Activated T-cell treated with anti-CD3 and anti-CD28 coated beads, Interleukin-2, amount 50 U/mL, for 4 hours (primary cell): ENCODE measurements at regions not wholly inside any gene's neighbourhood (a gene's known extent, or its start where the extent isn't known, plus 50 kb on each side); places are given as distances from the start of the nearest gene placed in this dataset.

Experiments used
- ATAC-seq, 2 donors: fragments of 200-7000 bp; cut with Tn5 transposase; one replicate each; pipeline ENCODE4 v1.10.0; 2021
- DNase-seq: peaks from one replicate; pipeline ENCODE4 v3.0.0-alpha.2; 2020
- H3K27me3 Mint-ChIP-seq: one replicate; pipeline ENCODE4 v1.8.0; 2021; ENCODE audit warnings: low read depth, mixed read lengths
- H3K36me3 Mint-ChIP-seq: one replicate; pipeline ENCODE4 v1.8.0; 2022; ENCODE audit warnings: mixed read lengths; ENCODE audit not compliant: insufficient read depth
- H3K4me1 Mint-ChIP-seq: one replicate; pipeline ENCODE4 v1.8.0; 2021; ENCODE audit warnings: low read depth, mixed read lengths
- H3K4me3 Mint-ChIP-seq: one replicate; pipeline ENCODE4 v1.8.0; 2021; ENCODE audit warnings: mild to moderate bottlenecking, moderate library complexity, mixed read lengths
- H3K9me3 Mint-ChIP-seq: one replicate; pipeline ENCODE4 v1.8.0; 2021; ENCODE audit warnings: mixed read lengths

DNA sequence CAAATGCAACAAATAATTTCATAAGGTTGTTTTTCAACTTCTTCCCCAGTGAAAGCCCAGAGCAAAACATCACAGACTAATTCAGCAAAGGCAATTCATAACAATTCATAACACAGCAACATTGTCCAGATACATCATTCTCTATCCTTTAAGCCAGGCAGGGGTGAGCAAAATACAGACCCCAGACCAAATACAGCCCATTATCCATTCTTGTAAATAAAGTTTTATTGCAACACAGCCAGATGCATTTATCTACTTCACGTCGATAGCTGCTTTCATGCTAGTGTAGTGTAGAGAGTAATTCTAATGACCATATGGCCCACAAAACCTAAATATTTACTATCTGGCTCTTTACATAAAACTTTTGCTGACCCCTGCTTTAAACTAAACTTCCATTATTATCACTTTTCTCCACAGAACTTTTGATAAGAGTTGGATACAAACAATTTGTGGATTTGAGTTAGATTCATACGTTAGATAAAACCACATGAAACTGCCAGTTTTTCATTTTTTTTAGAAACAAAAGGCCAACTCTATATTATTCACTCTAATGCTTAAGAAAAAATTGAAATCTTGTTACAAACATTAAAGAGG is 174.4 kb downstream of the DUSP6 start:
- H3K36me3 Mint-ChIP-seq: no peaks in the 10 kb centered on the region
- peaks cover 26% of the 10 kb centered on the region for H3K4me1 Mint-ChIP-seq
- H3K4me3 Mint-ChIP-seq: no peak overlapping the region
- no peaks in the 10 kb centered on the region for H3K9me3 Mint-ChIP-seq
- H3K27me3 Mint-ChIP-seq: no peaks in the 10 kb centered on the region
- DNase-seq: no peak
- ATAC-seq: no peak

DNA sequence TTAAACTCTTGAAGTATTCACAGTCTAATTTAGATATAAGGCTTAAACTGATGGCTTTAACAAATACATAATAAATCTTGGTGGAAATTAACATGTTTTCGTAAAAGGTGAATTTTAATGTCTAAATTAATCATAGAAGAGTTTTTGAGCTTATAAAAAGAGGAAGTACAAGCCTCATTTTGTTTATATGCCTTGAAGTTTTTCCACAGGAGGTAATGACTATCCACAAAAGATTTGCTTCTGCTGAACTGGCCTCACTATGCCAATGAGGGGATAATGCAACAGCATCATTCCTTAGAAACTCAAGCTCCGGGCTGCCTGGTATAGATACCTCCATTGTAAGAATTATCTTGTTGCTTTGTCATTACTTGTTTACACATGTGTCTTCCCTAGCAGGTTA is 175.6 kb downstream of the DUSP6 start:
- H3K36me3 Mint-ChIP-seq: no peaks in the 10 kb centered on the region
- H3K4me1 Mint-ChIP-seq: peaks cover 18% of the 10 kb centered on the region

DNA sequence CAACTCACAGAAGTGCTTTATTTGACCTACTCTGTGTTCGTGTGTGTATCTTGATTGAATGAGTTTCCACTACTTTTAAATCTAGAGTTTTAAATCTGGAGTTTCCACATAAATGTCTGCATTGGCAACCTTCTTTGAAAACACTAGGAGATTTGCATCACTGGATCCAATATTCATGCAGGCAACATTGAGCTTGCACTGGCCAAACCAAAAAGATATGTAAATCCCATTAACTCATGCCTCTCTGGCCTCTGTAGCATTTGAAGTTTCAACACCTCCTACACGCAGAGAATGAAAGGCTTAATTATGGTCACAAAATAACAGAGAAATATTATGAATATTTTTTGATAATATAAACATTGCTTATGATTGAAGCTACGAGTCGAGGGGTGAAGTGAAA is 178.6 kb downstream of the DUSP6 start:
- DNase-seq (no peak), ATAC-seq (no peak)
- Mint-ChIP-seq H3K9me3 (peaks cover 4% of the 10 kb centered on the region), H3K27me3 (no peaks in the 10 kb centered on the region), H3K4me3 (no peak overlapping the region), H3K4me1 (peaks cover 2% of the 10 kb centered on the region), H3K36me3 (no peaks in the 10 kb centered on the region)

More for the DNA sequence above, 175.6 kb downstream of the DUSP6 start:
- ATAC-seq (no peak), DNase-seq (no peak)
- no peaks in the 10 kb centered on the region for H3K27me3 Mint-ChIP-seq
- peaks cover 4% of the 10 kb centered on the region for H3K9me3 Mint-ChIP-seq
- H3K4me3 Mint-ChIP-seq: no peak overlapping the region

DNA sequence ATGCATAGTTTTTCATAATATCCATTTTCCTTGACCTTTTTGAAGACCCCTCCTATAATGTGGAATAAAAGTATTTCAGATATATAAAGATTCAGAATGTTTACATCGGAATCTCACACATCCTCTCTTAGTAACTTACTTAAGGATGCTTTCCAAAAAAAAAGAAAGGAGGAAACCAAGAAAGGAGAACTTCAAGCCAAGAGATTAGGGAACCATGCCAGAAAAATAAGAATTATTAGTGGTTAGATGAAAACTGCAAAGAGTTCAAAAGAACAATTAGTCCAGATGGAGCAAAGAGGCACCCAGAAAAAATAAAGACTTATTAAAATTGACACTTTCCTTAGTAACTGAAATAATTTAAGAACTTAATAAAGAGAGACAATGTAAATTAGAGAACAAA is 179.2 kb downstream of the DUSP6 start:
- no peak for ATAC-seq
- no peak for DNase-seq
- Mint-ChIP-seq H3K9me3 (peaks cover 4% of the 10 kb centered on the region), H3K4me3 (no peak overlapping the region), H3K4me1 (peaks cover 5% of the 10 kb centered on the region), H3K27me3 (no peaks in the 10 kb centered on the region), H3K36me3 (no peaks in the 10 kb centered on the region)

DNA sequence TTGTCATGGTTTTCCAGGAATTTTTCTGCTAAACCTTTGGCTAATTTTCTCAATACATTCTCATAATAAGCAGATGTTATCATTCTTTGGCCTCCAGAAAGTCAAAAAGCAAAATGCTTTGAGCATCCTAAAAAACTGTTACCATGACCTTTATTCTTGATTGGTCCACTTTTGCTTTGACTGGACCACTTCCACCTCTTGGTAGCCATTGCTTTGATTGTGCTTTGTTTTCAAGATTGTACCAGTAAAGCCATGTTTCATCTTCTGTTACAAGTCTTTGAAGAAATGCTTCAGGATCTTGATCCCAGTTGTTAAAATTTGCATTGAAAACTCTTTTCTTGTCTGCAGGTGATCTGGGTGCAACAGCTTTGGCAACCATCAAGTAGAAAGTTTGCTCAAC is 180.1 kb downstream of the DUSP6 start:
- no peaks in the 10 kb centered on the region for H3K27me3 Mint-ChIP-seq
- peaks cover 5% of the 10 kb centered on the region for H3K4me1 Mint-ChIP-seq
- no peak for ATAC-seq
- H3K4me3 Mint-ChIP-seq: no peak overlapping the region
- H3K9me3 Mint-ChIP-seq: peaks cover 4% of the 10 kb centered on the region
- H3K36me3 Mint-ChIP-seq: no peaks in the 10 kb centered on the region
- DNase-seq: no peak

DNA sequence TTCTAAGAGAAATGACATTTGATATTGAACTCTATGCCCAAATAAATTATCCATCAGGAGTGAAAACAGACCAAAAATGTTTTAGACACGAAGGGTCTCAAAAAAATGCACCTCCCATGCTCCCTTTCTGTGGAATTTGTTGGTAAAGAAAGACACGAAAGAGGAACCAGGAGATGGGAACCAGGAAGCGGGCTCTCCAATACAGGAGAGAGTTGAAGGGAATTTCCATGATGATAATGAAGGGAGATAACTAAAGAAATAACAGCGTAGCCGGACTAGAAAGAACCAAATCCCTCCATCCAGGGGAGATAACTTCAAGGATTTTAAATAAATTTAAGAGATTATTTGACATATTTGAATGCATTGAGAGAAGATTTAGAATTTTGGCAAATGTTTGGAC is 183.0 kb downstream of the DUSP6 start:
- Mint-ChIP-seq H3K4me3 (no peak overlapping the region), H3K4me1 (peaks cover 18% of the 10 kb centered on the region), H3K9me3 (peaks cover 4% of the 10 kb centered on the region), H3K27me3 (no peaks in the 10 kb centered on the region), H3K36me3 (no peaks in the 10 kb centered on the region)
- DNase-seq (no peak), ATAC-seq (no peak)

DNA sequence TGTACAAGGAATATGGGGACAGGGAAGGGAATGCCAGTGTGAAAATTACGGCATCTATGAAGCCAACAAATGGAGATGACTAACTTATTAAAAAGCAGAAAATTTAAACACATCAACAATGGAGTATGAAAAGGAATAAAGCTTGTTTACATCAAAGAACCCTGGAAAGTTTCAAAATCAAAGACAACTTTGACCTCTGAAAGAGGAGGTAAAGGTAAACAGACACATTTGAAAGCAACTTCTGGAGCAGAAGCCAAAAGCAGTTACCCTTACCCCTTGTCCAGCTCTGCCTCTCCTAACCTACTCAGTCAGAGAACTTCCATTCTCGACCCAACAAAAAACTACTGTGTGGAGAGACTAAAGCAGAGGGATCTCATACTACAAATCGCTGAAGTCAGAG is 184.3 kb downstream of the DUSP6 start:
- H3K9me3 Mint-ChIP-seq: peaks cover 4% of the 10 kb centered on the region
- H3K27me3 Mint-ChIP-seq: no peaks in the 10 kb centered on the region
- H3K36me3 Mint-ChIP-seq: no peaks in the 10 kb centered on the region
- H3K4me3 Mint-ChIP-seq: no peak overlapping the region
- H3K4me1 Mint-ChIP-seq: peaks cover 18% of the 10 kb centered on the region
- DNase-seq (no peak), ATAC-seq (no peak)

DNA sequence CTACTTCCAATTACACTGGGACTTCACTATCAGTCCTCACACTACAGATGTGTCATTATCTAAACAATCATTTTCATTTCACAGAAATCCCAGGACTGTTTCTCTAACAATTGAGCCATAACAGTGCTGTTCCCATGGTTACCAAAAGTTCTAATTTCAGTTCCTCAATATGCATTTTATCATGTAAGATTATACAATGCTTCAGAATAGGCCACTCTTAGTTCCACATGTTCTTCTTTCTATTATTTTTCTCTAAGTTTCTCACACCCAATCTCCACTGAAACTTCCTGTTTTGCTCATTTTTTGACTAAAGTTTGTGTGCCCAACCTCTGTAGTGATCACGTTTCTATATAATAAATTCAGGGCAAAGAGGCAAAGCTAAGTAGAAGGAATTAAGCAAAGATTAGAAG is 185.8 kb downstream of the DUSP6 start:
- Mint-ChIP-seq H3K36me3 (no peaks in the 10 kb centered on the region), H3K4me3 (no peak overlapping the region), H3K9me3 (no peaks in the 10 kb centered on the region), H3K4me1 (peaks cover 18% of the 10 kb centered on the region), H3K27me3 (no peaks in the 10 kb centered on the region)
- no peak for DNase-seq
- no peak for ATAC-seq

DNA sequence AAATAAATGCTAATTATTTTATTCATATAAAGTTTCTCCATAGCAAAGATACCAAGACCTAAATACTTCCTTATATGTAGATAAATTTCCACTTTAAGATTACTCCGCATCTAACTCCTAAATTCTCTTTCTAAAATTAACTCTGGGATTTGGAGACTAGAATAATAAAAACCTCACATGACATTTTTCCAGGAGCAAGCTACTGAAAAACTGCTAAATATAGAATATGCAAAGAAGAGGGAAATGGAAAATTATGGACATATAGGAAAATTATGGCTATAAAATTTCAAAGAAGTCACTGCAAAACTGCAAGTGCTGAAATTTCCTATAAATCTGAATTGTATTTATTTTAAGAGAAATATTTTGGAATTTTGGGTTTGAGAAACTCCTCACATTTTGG is 186.2 kb downstream of the DUSP6 start:
- Mint-ChIP-seq H3K27me3 (no peaks in the 10 kb centered on the region), H3K36me3 (no peaks in the 10 kb centered on the region), H3K4me1 (peaks cover 18% of the 10 kb centered on the region), H3K9me3 (no peaks in the 10 kb centered on the region), H3K4me3 (no peak overlapping the region)
- no peak for DNase-seq
- ATAC-seq: no peak

DNA sequence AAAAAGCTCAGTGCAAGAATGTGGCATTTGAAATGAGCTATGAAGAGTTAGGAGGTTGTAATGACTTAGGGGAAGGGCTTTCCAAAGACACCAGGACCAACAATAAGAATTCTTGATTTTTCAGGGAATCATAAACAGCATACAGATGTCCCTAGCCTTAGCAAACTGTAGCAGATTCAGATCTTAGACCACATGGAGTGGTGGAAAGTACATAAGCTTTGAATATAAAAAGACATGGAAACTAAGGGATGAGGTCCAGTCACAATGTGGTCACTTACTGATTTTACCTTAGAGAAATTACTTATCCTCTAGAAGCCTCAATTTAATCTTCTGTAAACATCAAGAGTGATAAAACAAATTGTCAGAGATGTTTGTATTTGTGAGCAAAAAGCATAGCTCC is 186.6 kb downstream of the DUSP6 start:
- no peak for ATAC-seq
- Mint-ChIP-seq H3K27me3 (no peaks in the 10 kb centered on the region), H3K36me3 (no peaks in the 10 kb centered on the region), H3K9me3 (no peaks in the 10 kb centered on the region), H3K4me3 (no peak overlapping the region), H3K4me1 (peaks cover 18% of the 10 kb centered on the region)
- DNase-seq: no peak

DNA sequence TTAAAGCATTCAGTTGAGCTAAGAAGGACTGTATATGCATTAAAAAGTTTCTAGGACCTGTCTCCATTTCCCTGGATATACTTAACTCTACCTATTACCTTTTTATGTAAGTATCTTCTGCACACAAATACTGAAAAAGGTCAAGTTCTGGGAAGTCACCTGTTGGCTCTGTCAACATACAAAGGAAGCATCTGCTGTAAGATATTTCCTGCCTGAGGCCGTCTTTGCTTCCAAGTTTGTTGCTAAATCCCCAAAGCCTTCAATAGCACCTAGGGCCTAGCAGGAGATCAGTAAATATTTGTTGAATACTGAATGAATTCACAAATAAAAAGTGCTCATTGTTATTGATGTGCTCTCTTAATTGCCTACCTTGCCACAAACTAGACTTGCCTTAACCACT is 188.4 kb downstream of the DUSP6 start:
- no peak for DNase-seq
- ATAC-seq: no peak
- Mint-ChIP-seq H3K36me3 (no peaks in the 10 kb centered on the region), H3K27me3 (no peaks in the 10 kb centered on the region), H3K4me1 (peaks cover 18% of the 10 kb centered on the region), H3K4me3 (no peak overlapping the region), H3K9me3 (no peaks in the 10 kb centered on the region)

DNA sequence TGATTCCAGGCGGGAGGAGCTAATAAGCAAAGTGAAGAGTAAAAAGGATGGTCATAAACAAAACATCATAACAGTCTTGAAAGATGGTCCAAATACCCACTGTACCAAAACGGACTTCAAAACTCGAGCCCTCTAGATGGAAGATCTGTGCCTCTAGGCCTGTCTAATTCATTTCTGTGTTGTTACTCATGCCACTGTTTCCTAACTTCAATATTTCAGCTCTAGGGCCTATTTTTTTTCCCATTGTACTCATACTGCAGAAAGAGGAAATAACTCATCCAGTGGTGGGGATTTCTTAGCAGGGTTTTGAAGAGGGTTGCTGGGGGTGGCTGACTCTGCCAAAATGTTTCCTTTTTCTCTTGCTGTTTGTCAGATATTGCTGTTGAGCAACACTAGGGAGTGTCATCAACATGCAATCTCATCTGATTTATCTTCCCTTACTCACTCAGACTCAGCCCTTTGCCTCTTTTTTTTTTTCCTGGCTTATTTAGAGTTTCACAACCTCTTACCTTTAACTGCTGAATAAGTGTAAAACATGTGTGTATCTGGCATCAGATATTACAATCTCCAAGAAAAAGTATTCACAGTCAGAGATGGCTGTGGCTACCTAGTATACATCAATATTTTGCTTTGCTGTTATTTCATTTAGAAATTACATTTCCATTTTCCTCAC is 189.6 kb downstream of the DUSP6 start:
- Mint-ChIP-seq H3K4me3 (no peak overlapping the region), H3K4me1 (peaks cover 14% of the 10 kb centered on the region), H3K36me3 (no peaks in the 10 kb centered on the region), H3K27me3 (no peaks in the 10 kb centered on the region), H3K9me3 (no peaks in the 10 kb centered on the region)
- peak; percentile 93 to 94 for ATAC-seq
- peak; percentile 8 for DNase-seq

DNA sequence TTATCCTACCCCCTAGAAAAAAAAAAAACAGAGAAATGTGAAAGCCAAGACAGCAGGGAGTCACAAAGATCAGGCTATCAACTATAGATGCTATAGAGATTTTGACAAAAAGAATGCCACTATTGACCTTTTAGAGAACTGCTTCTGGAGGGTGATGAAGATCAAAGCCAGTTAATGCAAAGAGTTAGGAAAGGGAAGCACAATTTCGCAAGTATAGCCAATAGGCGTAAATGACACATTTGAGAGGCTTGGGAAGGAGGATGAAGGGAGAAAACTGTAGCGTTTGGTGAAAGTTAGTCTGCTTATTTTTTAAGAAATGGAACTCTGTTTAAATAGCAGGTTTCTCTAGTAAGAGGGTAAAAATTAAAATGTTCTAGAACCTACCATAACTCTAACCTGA is 190.7 kb downstream of the DUSP6 start:
- ATAC-seq: no peak
- no peaks in the 10 kb centered on the region for H3K36me3 Mint-ChIP-seq

DNA sequence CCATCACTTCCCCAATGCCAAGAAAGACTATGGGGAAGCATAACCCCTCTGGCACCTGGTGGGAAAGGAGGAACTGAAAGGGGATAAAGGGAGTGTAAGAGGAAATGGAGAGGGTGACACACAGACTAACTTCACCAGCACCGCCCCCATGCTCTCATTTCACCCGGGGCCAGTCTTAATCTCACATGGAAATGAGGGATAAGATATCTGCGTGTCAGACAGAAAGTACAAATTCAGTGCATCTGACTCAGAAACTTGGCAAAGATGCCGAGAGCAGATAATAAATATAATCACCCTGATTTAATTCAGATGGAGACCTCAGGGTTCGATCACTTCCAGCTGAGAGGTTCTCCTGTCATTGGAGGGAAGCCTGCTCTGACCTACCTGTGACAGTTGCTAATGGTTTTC is 191.6 kb downstream of the DUSP6 start:
- no peaks in the 10 kb centered on the region for H3K9me3 Mint-ChIP-seq
- peak; percentile 6 for DNase-seq
- peaks cover 24% of the 10 kb centered on the region for H3K4me1 Mint-ChIP-seq
- H3K36me3 Mint-ChIP-seq: no peaks in the 10 kb centered on the region
- peak; percentile 16 to 39 for ATAC-seq
- H3K4me3 Mint-ChIP-seq: no peak overlapping the region
- no peaks in the 10 kb centered on the region for H3K27me3 Mint-ChIP-seq

More for the DNA sequence above, 190.7 kb downstream of the DUSP6 start:
- DNase-seq: no peak
- Mint-ChIP-seq H3K27me3 (no peaks in the 10 kb centered on the region), H3K4me3 (no peak overlapping the region), H3K9me3 (no peaks in the 10 kb centered on the region), H3K4me1 (peaks cover 21% of the 10 kb centered on the region)

DNA sequence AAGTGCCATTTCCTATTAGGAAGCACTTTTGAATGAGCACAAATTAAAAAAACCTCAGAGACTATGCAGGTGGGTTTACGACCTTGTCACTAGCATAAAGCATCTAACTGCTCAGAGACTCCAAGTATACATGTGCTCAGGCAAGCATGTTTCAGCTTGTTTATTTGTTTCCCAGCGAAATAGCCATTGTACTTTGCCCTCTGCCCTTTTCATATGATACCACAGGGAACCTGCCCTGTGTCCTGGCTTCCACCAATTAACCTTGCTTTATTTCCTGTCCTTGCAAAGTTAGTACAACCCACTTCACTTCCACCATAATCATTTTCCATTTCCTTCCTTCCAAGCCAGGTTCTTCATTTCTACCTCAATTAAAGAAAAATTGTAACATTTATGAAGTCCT is 194.9 kb downstream of the DUSP6 start:
- H3K4me1 Mint-ChIP-seq: peaks cover 19% of the 10 kb centered on the region
- H3K36me3 Mint-ChIP-seq: no peaks in the 10 kb centered on the region
- H3K9me3 Mint-ChIP-seq: no peaks in the 10 kb centered on the region
- H3K4me3 Mint-ChIP-seq: no peak overlapping the region
- ATAC-seq (no peak), DNase-seq (no peak)
- H3K27me3 Mint-ChIP-seq: no peaks in the 10 kb centered on the region
